GM18868 (cell line): ENCODE measurements at regions not wholly inside any gene's neighbourhood (a gene's known extent, or its start where the extent isn't known, plus 50 kb on each side); places are given as distances from the start of the nearest gene placed in this dataset.
"Not testable (repeated sequence)": the region's sequence is repeated elsewhere in the genome, so short reads cannot be mapped to it uniquely, and the experiment has no call there.

ENCODE experiments used
- ATAC-seq: cut with Tn5 transposase; IDR thresholded peaks from one replicate; pipeline ENCODE4 v1.9.1; 2021; ENCODE audit warnings: mild to moderate bottlenecking, moderate library complexity; ENCODE audit not compliant: unreplicated experiment

- ATAC-seq: no peak
Observed at GRCh38 chr22:33971561-33971961, 51.3 kb upstream of the LARGE1 start.

GRCh38 chr22:33975841-33976240 is 55.6 kb upstream of the LARGE1 start:
- no peak for ATAC-seq

GRCh38 chr22:33983558-33983957 is 63.3 kb upstream of the LARGE1 start:
- ATAC-seq: no peak

- no peak for ATAC-seq
Observed at GRCh38 chr22:33984211-33984610, 63.9 kb upstream of the LARGE1 start.

GRCh38 chr22:33984656-33985285 is 64.5 kb upstream of the LARGE1 start:
- no peak for ATAC-seq

GRCh38 chr22:33985506-33985905 is 65.2 kb upstream of the LARGE1 start:
- no peak for ATAC-seq

- ATAC-seq: no peak
Observed at GRCh38 chr22:33986167-33986771, 66.0 kb upstream of the LARGE1 start.

- ATAC-seq: no peak
Observed at GRCh38 chr22:33986954-33987353, 66.7 kb upstream of the LARGE1 start.

- ATAC-seq: not testable (repeated sequence)
Observed at GRCh38 chr22:33989263-33989662, 69.0 kb upstream of the LARGE1 start.

- ATAC-seq: no peak
Observed at GRCh38 chr22:33991620-33992019, 71.3 kb upstream of the LARGE1 start.

GRCh38 chr22:33996824-33997223 is 76.5 kb upstream of the LARGE1 start:
- ATAC-seq: no peak

- ATAC-seq: no peak
Observed at GRCh38 chr22:34000879-34001526, 80.7 kb upstream of the LARGE1 start.

- no peak for ATAC-seq
Observed at GRCh38 chr22:34001701-34002466, 81.6 kb upstream of the LARGE1 start.

GRCh38 chr22:34004058-34004457 is 83.8 kb upstream of the LARGE1 start:
- ATAC-seq: no peak

- no peak for ATAC-seq
Observed at GRCh38 chr22:34010259-34010658, 90.0 kb upstream of the LARGE1 start.

- no peak for ATAC-seq
Observed at GRCh38 chr22:34015642-34016041, 95.4 kb upstream of the LARGE1 start.

GRCh38 chr22:34017205-34017604 is 96.9 kb upstream of the LARGE1 start:
- ATAC-seq: no peak

- ATAC-seq: no peak
Observed at GRCh38 chr22:34019190-34019845, 99.0 kb upstream of the LARGE1 start.

- no peak for ATAC-seq
Observed at GRCh38 chr22:34035209-34035608, 114.9 kb upstream of the LARGE1 start.

GRCh38 chr22:34036931-34037330 is 116.7 kb upstream of the LARGE1 start:
- no peak for ATAC-seq
